PC-3 (cell line): ENCODE measurements at regions not wholly inside any gene's neighbourhood (a gene's known extent, or its start where the extent isn't known, plus 50 kb on each side); places are given as distances from the start of the nearest gene placed in this dataset.
"Not testable (repeated sequence)": the region's sequence is repeated elsewhere in the genome, so short reads cannot be mapped to it uniquely, and the experiment has no call there.

Experiments
- ATAC-seq: fragments of 200-7000 bp; cut with Tn5 transposase; 2 replicates; pipeline ENCODE4 v1.9.1; 2020; ENCODE audit warnings: mild to moderate bottlenecking, moderate library complexity
- BruUV-seq: library from RNA; stranded (reverse); fragments of 400-500 nt; replicated peaks from 2 replicates; lab custom pipeline; 2021; lab: Mats Ljungman, UMichigan
- CTCF ChIA-PET: fragments of 300-600 bp; sonication (Branson Sonifier 250); formaldehyde crosslinking; loops from one replicate; lab custom pipeline; 2022; ENCODE audit warnings: antibody characterized with exemption; lab: Charles Lee
- POLR2A ChIA-PET: fragments of 300-600 bp; sonication (Branson Sonifier 250); formaldehyde crosslinking; loops from one replicate; lab custom pipeline; 2022; ENCODE audit warnings: antibody characterized with exemption; ENCODE audit not compliant: unreplicated experiment; lab: Charles Lee
- DNase-seq: peaks from one replicate; pipeline ENCODE4 v3.0.0-alpha.2; 2015
- H2AFZ ChIP-seq: fragments of 300-600 bp; sonication (generic); 2 replicates; pipeline ENCODE4 v1.6.0; 2016; ENCODE audit warnings: antibody characterized with exemption, low read length
- H3F3A ChIP-seq: fragments of 300-600 bp; sonication (generic); one replicate; pipeline ENCODE4 v1.6.0; 2017; ENCODE audit warnings: antibody characterized with exemption, low read length, control low read depth, mild to moderate bottlenecking; ENCODE audit not compliant: unreplicated experiment
- H3K27ac ChIP-seq: fragments of 300-600 bp; sonication (generic); 2 replicates; pipeline ENCODE4 v1.5.1; 2016; ENCODE audit warnings: mild to moderate bottlenecking, low read length
- H3K27me3 ChIP-seq: fragments of 300-600 bp; sonication (generic); 2 replicates; pipeline ENCODE4 v1.6.1; 2016; ENCODE audit warnings: low read length, mixed read lengths
- H3K36me3 ChIP-seq: fragments of 300-600 bp; sonication (generic); 2 replicates; pipeline ENCODE4 v1.6.1; 2016; ENCODE audit warnings: low read depth, mixed run types, low read length, mixed read lengths
- H3K4me1 ChIP-seq: fragments of 300-600 bp; sonication (generic); 2 replicates; pipeline ENCODE4 v1.5.1; 2016; ENCODE audit warnings: low read length; ENCODE audit not compliant: insufficient read depth
- H3K4me2 ChIP-seq: fragments of 300-600 bp; sonication (generic); 2 replicates; pipeline ENCODE4 v1.6.0; 2016; ENCODE audit warnings: low read length
- H3K4me3 ChIP-seq: fragments of 300-600 bp; sonication (generic); 2 replicates; pipeline ENCODE4 v1.5.1; 2016; ENCODE audit warnings: mild to moderate bottlenecking, low read length, mixed read lengths
- H3K79me2 ChIP-seq: fragments of 300-600 bp; sonication (generic); 2 replicates; pipeline ENCODE4 v1.6.1; 2017; ENCODE audit warnings: low read length, mixed read lengths
- H3K9ac ChIP-seq: fragments of 300-600 bp; sonication (generic); 2 replicates; pipeline ENCODE4 v1.6.0; 2016; ENCODE audit warnings: mild to moderate bottlenecking, low read length
- H3K9me2 ChIP-seq: fragments of 300-600 bp; sonication (generic); replicated peaks from 2 replicates; pipeline ENCODE4 v1.6.1; 2016; ENCODE audit warnings: mixed run types, low read length, mixed read lengths
- H3K9me3 ChIP-seq: fragments of 300-600 bp; sonication (generic); 2 replicates; pipeline ENCODE4 v1.6.1; 2016; ENCODE audit warnings: low read length, mixed read lengths
- H4K20me1 ChIP-seq: fragments of 300-600 bp; sonication (generic); 2 replicates; pipeline ENCODE4 v1.6.1; 2016; ENCODE audit warnings: low read length, mixed read lengths
- CTCF ChIP-seq: fragments of 300-600 bp; sonication (generic); conservative IDR thresholded peaks from 2 replicates; pipeline ENCODE4 v1.5.1; 2017; ENCODE audit warnings: antibody characterized with exemption, low read depth, mild to moderate bottlenecking, low read length
- EZH2 ChIP-seq: fragments of 300-600 bp; sonication (generic); IDR thresholded peaks from one replicate; pipeline ENCODE4 v1.6.1; 2017; ENCODE audit warnings: antibody characterized with exemption, mild to moderate bottlenecking, low read length; ENCODE audit not compliant: unreplicated experiment
- EZH2phosphoT487 ChIP-seq: fragments of 300-600 bp; sonication (generic); IDR thresholded peaks from 2 replicates; pipeline ENCODE4 v1.6.1; 2018; ENCODE audit warnings: mild to moderate bottlenecking, antibody characterized with exemption, low read length, borderline replicate concordance
- intact Hi-C: fragments of 100-400 bp; cut with micrococcal nuclease; formaldehyde crosslinking; loops from 2 replicates; pipeline ENCODE4 v1.9.0; 2023

- H3F3A ChIP-seq = no peaks in the 10 kb centered on the region
- H3K36me3 ChIP-seq = no peaks in the 10 kb centered on the region
- no peaks in the 10 kb centered on the region for H3K9me2 ChIP-seq
- TF ChIP-seq EZH2phosphoT487 (no peak), CTCF (no peak), EZH2 (no peak)
- ATAC-seq = no peak
- ChIA-PET POLR2A (no interaction called here), CTCF (no interaction called here)
- no peak overlapping the region for H3K4me3 ChIP-seq
- no peaks in the 10 kb centered on the region for H3K27me3 ChIP-seq
- no peak overlapping the region for H3K9ac ChIP-seq
- no peak overlapping the region for H2AFZ ChIP-seq
- no peak overlapping the region for H3K27ac ChIP-seq
- H3K79me2 ChIP-seq = no peaks in the 10 kb centered on the region
- intact Hi-C loops = loop anchor here (5.0 kb wide), 3 partner anchors 279 to 734 kb away; no protein-coding TSS in a partner anchor
- no TSS peak for BruUV-seq
- H3K4me1 ChIP-seq = no peaks in the 10 kb centered on the region
- no peaks in the 10 kb centered on the region for H3K9me3 ChIP-seq
- no peak overlapping the region for H3K4me2 ChIP-seq
- DNase-seq = no peak
- no peaks in the 10 kb centered on the region for H4K20me1 ChIP-seq
These were observed 129.2 kb downstream of the HNMT start for GRCh38 chr2:138093455-138093854.

- Histone ChIP-seq H4K20me1 (no peaks in the 10 kb centered on the region), H3K27ac (no peak overlapping the region), H2AFZ (no peak overlapping the region), H3K4me2 (no peak overlapping the region), H3K4me1 (no peaks in the 10 kb centered on the region), H3K36me3 (no peaks in the 10 kb centered on the region), H3F3A (no peaks in the 10 kb centered on the region), H3K4me3 (no peak overlapping the region), H3K27me3 (no peaks in the 10 kb centered on the region), H3K9me3 (no peaks in the 10 kb centered on the region), H3K9me2 (no peaks in the 10 kb centered on the region), H3K79me2 (no peaks in the 10 kb centered on the region), H3K9ac (no peak overlapping the region)
- no peak for TF ChIP-seq EZH2phosphoT487
- no peak for TF ChIP-seq CTCF
- TF ChIP-seq EZH2 = no peak
- no peak for ATAC-seq
- ChIA-PET POLR2A (no interaction called here), CTCF (no interaction called here)
- intact Hi-C loops = loop anchor here (5.0 kb wide), 3 partner anchors 278 to 733 kb away; no protein-coding TSS in a partner anchor
- DNase-seq = no peak
- no TSS peak for BruUV-seq
These were observed 129.8 kb downstream of the HNMT start for GRCh38 chr2:138094031-138094430.

GRCh38 chr2:138095336-138095735 is 131.1 kb downstream of the HNMT start:
- H3K27me3 ChIP-seq = no peaks in the 10 kb centered on the region
- H3F3A ChIP-seq = no peaks in the 10 kb centered on the region
- no peaks in the 10 kb centered on the region for H3K79me2 ChIP-seq
- no peaks in the 10 kb centered on the region for H3K4me1 ChIP-seq
- no peaks in the 10 kb centered on the region for H4K20me1 ChIP-seq
- H3K9me3 ChIP-seq = no peaks in the 10 kb centered on the region
- no peak overlapping the region for H3K9ac ChIP-seq
- H3K9me2 ChIP-seq = no peaks in the 10 kb centered on the region
- H3K4me3 ChIP-seq = no peak overlapping the region
- ChIA-PET CTCF (no interaction called here), POLR2A (no interaction called here)
- H3K4me2 ChIP-seq = no peak overlapping the region
- intact Hi-C loops = no loop called here
- BruUV-seq = no TSS peak
- no peaks in the 10 kb centered on the region for H3K36me3 ChIP-seq
- ATAC-seq (no peak), DNase-seq (no peak)
- TF ChIP-seq EZH2phosphoT487 (no peak), CTCF (no peak), EZH2 (no peak)
- no peak overlapping the region for H3K27ac ChIP-seq
- H2AFZ ChIP-seq = no peak overlapping the region

- DNase-seq, CTCF ChIA-PET, ATAC-seq, BruUV-seq, H3F3A ChIP-seq, H2AFZ ChIP-seq, H3K79me2 ChIP-seq, H3K9me2 ChIP-seq, H3K4me3 ChIP-seq, H4K20me1 ChIP-seq, H3K4me2 ChIP-seq, H3K27ac ChIP-seq, H3K36me3 ChIP-seq, H3K4me1 ChIP-seq, POLR2A ChIA-PET, intact Hi-C loops, H3K9ac ChIP-seq, H3K27me3 ChIP-seq, H3K9me3 ChIP-seq: not testable (repeated sequence)
These were observed 135.0 kb downstream of the HNMT start for GRCh38 chr2:138099288-138099687.
